PC-9 (cell line): ENCODE measurements at regions not wholly inside any gene's neighbourhood (a gene's known extent, or its start where the extent isn't known, plus 50 kb on each side); places are given as distances from the start of the nearest gene placed in this dataset.

Experiments used
- BruUV-seq: library from RNA; stranded (reverse); fragments of 400-500 nt; replicated peaks from 2 replicates; lab custom pipeline; 2021; lab: Mats Ljungman, UMichigan
- CTCF ChIA-PET: fragments of 300-600 bp; sonication (Branson Sonifier 250); formaldehyde crosslinking; loops from one replicate; lab custom pipeline; 2022; ENCODE audit warnings: antibody characterized with exemption; lab: Charles Lee
- POLR2A ChIA-PET: fragments of 300-600 bp; sonication (Branson Sonifier 250); formaldehyde crosslinking; loops from one replicate; lab custom pipeline; 2022; ENCODE audit warnings: antibody characterized with exemption; ENCODE audit not compliant: unreplicated experiment; lab: Charles Lee
- DNase-seq, 2 experiments: peaks; one replicate each; pipeline versions ENCODE4 v3.0.0 to v3.0.0-alpha.2; 2015 to 2022; ENCODE audit warnings: mixed read lengths in 1 of 2
- H2AFZ ChIP-seq: fragments of 200-600 bp; sonication (generic); 2 replicates; pipeline ENCODE4 v1.8.1; 2017; ENCODE audit warnings: antibody characterized with exemption
- H3F3A ChIP-seq: fragments of 200-600 bp; sonication (generic); 2 replicates; pipeline ENCODE4 v1.8.1; 2017; ENCODE audit warnings: antibody characterized with exemption, mild to moderate bottlenecking, low read depth; ENCODE audit not compliant: insufficient read depth
- H3K27ac ChIP-seq: fragments of 200-600 bp; sonication (generic); 2 replicates; pipeline ENCODE4 v1.6.1; 2016; ENCODE audit warnings: mixed run types
- H3K27me3 ChIP-seq: fragments of 200-600 bp; sonication (generic); 2 replicates; pipeline ENCODE4 v1.6.1; 2016; ENCODE audit warnings: low read depth, mixed run types; ENCODE audit not compliant: insufficient read depth
- H3K36me3 ChIP-seq: fragments of 200-600 bp; sonication (generic); 2 replicates; pipeline ENCODE4 v1.6.1; 2016; ENCODE audit warnings: low read depth, mixed run types
- H3K4me1 ChIP-seq: fragments of 200-600 bp; sonication (generic); replicated peaks from 2 replicates; pipeline ENCODE4 v1.6.1; 2016; ENCODE audit warnings: mixed run types; ENCODE audit not compliant: insufficient read depth
- H3K4me2 ChIP-seq: fragments of 200-600 bp; sonication (generic); 2 replicates; pipeline ENCODE4 v1.6.1; 2017; ENCODE audit warnings: mixed run types
- H3K4me3 ChIP-seq: fragments of 200-600 bp; sonication (generic); 2 replicates; pipeline ENCODE4 v1.6.1; 2016; ENCODE audit warnings: mixed run types
- H3K79me2 ChIP-seq: fragments of 200-600 bp; sonication (generic); 2 replicates; pipeline ENCODE4 v1.6.1; 2017; ENCODE audit warnings: low read depth, mixed run types
- H3K9me2 ChIP-seq: fragments of 200-600 bp; sonication (generic); 2 replicates; pipeline ENCODE4 v1.8.1; 2017; ENCODE audit warnings: mild to moderate bottlenecking; ENCODE audit not compliant: insufficient read depth
- H3K9me3 ChIP-seq: fragments of 200-600 bp; sonication (generic); 2 replicates; pipeline ENCODE4 v1.8.1; 2016; ENCODE audit warnings: low read depth; ENCODE audit not compliant: insufficient read depth
- H4K20me1 ChIP-seq: fragments of 200-600 bp; sonication (generic); 2 replicates; pipeline ENCODE4 v1.8.1; 2017; ENCODE audit not compliant: insufficient read depth
- CTCF ChIP-seq: fragments of 200-600 bp; sonication (generic); conservative IDR thresholded peaks from 2 replicates; pipeline ENCODE4 v1.6.1; 2017; ENCODE audit warnings: mixed run types, antibody characterized with exemption, mild to moderate bottlenecking, moderate library complexity
- EZH2 ChIP-seq: fragments of 200-600 bp; sonication (generic); IDR thresholded peaks from 2 replicates; pipeline ENCODE4 v1.8.0; 2017; ENCODE audit warnings: antibody characterized with exemption, low read depth
- intact Hi-C: fragments of 100-400 bp; cut with micrococcal nuclease; formaldehyde crosslinking; loops from one replicate; pipeline ENCODE4 v1.10.0; 2022; ENCODE audit not compliant: unreplicated experiment

- no TSS peak for BruUV-seq
- ChIA-PET CTCF (no interaction called here), POLR2A (no interaction called here)
Measured at GRCh38 chr10:120789303-120790203, 61.6 kb upstream of the WDR11 start.

DNA sequence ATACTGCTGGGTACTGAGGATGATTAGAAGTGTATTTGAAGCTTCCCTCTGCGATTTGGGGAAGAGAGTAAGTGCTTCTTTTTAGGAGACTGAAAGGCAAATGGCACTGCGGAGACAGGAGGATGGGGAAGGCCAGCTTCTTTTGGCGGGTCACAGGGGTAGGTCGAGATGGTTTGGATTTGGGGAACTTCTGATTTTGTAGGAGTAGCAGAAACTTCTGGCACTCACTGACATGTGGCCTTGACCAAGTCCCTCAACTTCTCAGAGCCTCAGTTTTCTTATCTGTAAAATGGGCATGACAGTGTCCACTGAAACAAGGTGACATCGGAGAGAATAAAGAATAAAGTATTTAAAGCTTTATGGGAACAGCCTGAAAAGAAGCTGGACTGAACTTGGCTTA lies 59.8 kb upstream of the WDR11 start:
- ChIA-PET POLR2A (no interaction called here), CTCF (no interaction called here)
- no peak overlapping the region for H2AFZ ChIP-seq
- H3F3A ChIP-seq = no peaks in the 10 kb centered on the region
- H3K27me3 ChIP-seq = peaks cover 6% of the 10 kb centered on the region; the same call in 1 of the 2 replicates
- intact Hi-C loops = no loop called here
- no peaks in the 10 kb centered on the region for H3K4me1 ChIP-seq
- no peak overlapping the region for H3K27ac ChIP-seq
- DNase-seq = no peak
- no TSS peak for BruUV-seq
- TF ChIP-seq CTCF = no peak
- no peaks in the 10 kb centered on the region for H3K36me3 ChIP-seq
- H3K4me2 ChIP-seq = no peak overlapping the region
- no peaks in the 10 kb centered on the region for H3K9me3 ChIP-seq
- H3K4me3 ChIP-seq = no peak overlapping the region
- no peaks in the 10 kb centered on the region for H3K9me2 ChIP-seq
- no peaks in the 10 kb centered on the region for H4K20me1 ChIP-seq
- H3K79me2 ChIP-seq = no peaks in the 10 kb centered on the region

More at GRCh38 chr10:120789303-120790203, 61.6 kb upstream of the WDR11 start:
- H3K9me3 ChIP-seq = no peaks in the 10 kb centered on the region
- H3K9me2 ChIP-seq = no peaks in the 10 kb centered on the region
- no peak overlapping the region for H2AFZ ChIP-seq
- no peaks in the 10 kb centered on the region for H3F3A ChIP-seq
- intact Hi-C loops = no loop called here
- no peak for DNase-seq
- no peak overlapping the region for H3K4me2 ChIP-seq
- H3K27ac ChIP-seq = no peak overlapping the region
- no peaks in the 10 kb centered on the region for H4K20me1 ChIP-seq
- H3K27me3 ChIP-seq = peaks cover 6% of the 10 kb centered on the region; the same call in 1 of the 2 replicates
- TF ChIP-seq EZH2 = no peak
- TF ChIP-seq CTCF = no peak
- no peaks in the 10 kb centered on the region for H3K4me1 ChIP-seq
- no peak overlapping the region for H3K4me3 ChIP-seq
- no peaks in the 10 kb centered on the region for H3K36me3 ChIP-seq
- no peaks in the 10 kb centered on the region for H3K79me2 ChIP-seq

DNA sequence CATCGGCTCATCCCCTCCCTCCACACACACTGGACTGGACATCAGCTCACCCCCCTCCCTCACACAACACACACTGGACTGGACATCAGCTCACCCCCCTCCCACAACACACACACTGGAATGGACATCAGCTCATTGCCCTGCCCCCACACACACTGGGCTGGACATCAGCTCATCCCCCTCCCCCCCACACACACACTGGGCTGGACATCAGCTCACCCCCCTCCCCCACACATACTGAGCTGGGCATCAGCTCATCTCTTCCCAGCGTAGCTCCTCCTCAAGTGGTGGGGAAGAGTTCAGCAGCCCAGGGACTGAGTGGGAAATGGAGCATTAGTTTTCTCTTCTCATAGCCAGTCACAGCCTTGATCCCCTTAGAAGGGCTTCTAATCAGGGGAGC lies 58.1 kb upstream of the WDR11 start:
- Histone ChIP-seq H3K79me2 (no peaks in the 10 kb centered on the region), H2AFZ (no peak overlapping the region), H3K36me3 (no peaks in the 10 kb centered on the region), H3K9me3 (no peaks in the 10 kb centered on the region), H3K9me2 (no peaks in the 10 kb centered on the region), H3K27me3 (peaks cover 6% of the 10 kb centered on the region; the same call in 1 of the 2 replicates), H4K20me1 (no peaks in the 10 kb centered on the region), H3K4me3 (no peak overlapping the region), H3F3A (no peaks in the 10 kb centered on the region), H3K4me1 (no peaks in the 10 kb centered on the region), H3K4me2 (no peak overlapping the region), H3K27ac (no peak overlapping the region)
- TF ChIP-seq CTCF = no peak
- no peak for TF ChIP-seq EZH2
- CTCF ChIA-PET = no interaction called here
- no peak for DNase-seq
- intact Hi-C loops = no loop called here
- BruUV-seq = no TSS peak
- POLR2A ChIA-PET = no interaction called here
